ENCODE measurements at regions not wholly inside any gene's neighbourhood (a gene's known extent, or its start where the extent isn't known, plus 50 kb on each side); places are given as distances from the start of the nearest gene placed in this dataset.

- TF ChIP-seq FOS (IDR thresholded peaks at IDR 0.05; ENCODE audit: borderline replicate concordance, insufficient read depth, low read length) (no peak), CTCF (IDR thresholded peaks at IDR 0.05; ENCODE audit: extremely low read depth in 1 of 2, insufficient read depth in 1 of 2, low read depth in 1 of 2, low read length in 2 of 2) (no peak), EZH2 (IDR thresholded peaks at IDR 0.05; ENCODE audit: borderline replicate concordance, low read depth, low read length, severe bottlenecking) (no peak), POLR2A (IDR thresholded peaks at IDR 0.05; ENCODE audit: low read depth, low read length) (no peak), GATA2 (IDR thresholded peaks at IDR 0.05; ENCODE audit: insufficient read depth, insufficient read length, low read depth, low read length) (no peak), POLR2AphosphoS5 (IDR thresholded peaks at IDR 0.05; ENCODE audit: insufficient read depth, low read depth, low read length) (no peak), JUN (IDR thresholded peaks at IDR 0.05; ENCODE audit: borderline replicate concordance, insufficient read depth, insufficient read length, low read depth) (no peak), MAX (IDR thresholded peaks at IDR 0.05; ENCODE audit: insufficient read depth, insufficient read length) (no peak), MYC (IDR thresholded peaks at IDR 0.05; ENCODE audit: low read depth, low read length) (no peak)
Observed at GRCh38 chrX:84909151-84909550, 94.5 kb upstream of the APOOL start.

All from endothelial cell of umbilical vein (primary cell).